ENCODE measurements at regions not wholly inside any gene's neighbourhood (a gene's known extent, or its start where the extent isn't known, plus 50 kb on each side); places are given as distances from the start of the nearest gene placed in this dataset.

- no peak for ATAC-seq (ENCODE audit: low read depth)
- no peaks in the 10 kb centered on the region for H3K4me1 Mint-ChIP-seq
- H3K36me3 Mint-ChIP-seq = no peaks in the 10 kb centered on the region
- no peaks in the 10 kb centered on the region for H3K9me3 Mint-ChIP-seq
- peaks cover 11% of the 10 kb centered on the region for H3K27me3 Mint-ChIP-seq
- no peak for DNase-seq (ENCODE audit: low spot score in 2 of 2)
- H3K27ac Mint-ChIP-seq = no peak overlapping the region
- no peak overlapping the region for H3K4me3 Mint-ChIP-seq
These were observed 168.5 kb downstream of the DHX35 start for GRCh38 chr20:39130627-39131026.

- Mint-ChIP-seq H3K4me1 (no peaks in the 10 kb centered on the region), H3K27me3 (peaks cover 10% of the 10 kb centered on the region), H3K27ac (no peak overlapping the region), H3K36me3 (no peaks in the 10 kb centered on the region), H3K4me3 (no peak overlapping the region), H3K9me3 (no peaks in the 10 kb centered on the region)
- no peak for DNase-seq (ENCODE audit: low spot score in 2 of 2)
- no peak for ATAC-seq (ENCODE audit: low read depth)
These were observed 167.4 kb downstream of the DHX35 start for GRCh38 chr20:39129523-39129922.

GRCh38 chr20:39124064-39124463 lies 161.9 kb downstream of the DHX35 start:
- H3K27me3 Mint-ChIP-seq = peaks cover 16% of the 10 kb centered on the region
- no peak overlapping the region for H3K4me3 Mint-ChIP-seq
- no peaks in the 10 kb centered on the region for H3K9me3 Mint-ChIP-seq
- no peak overlapping the region for H3K27ac Mint-ChIP-seq
- DNase-seq (ENCODE audit: low spot score in 2 of 2) (no peak), ATAC-seq (ENCODE audit: low read depth) (no peak)
- H3K36me3 Mint-ChIP-seq = no peaks in the 10 kb centered on the region
- H3K4me1 Mint-ChIP-seq = no peaks in the 10 kb centered on the region

GRCh38 chr20:39123185-39123557 lies 161.0 kb downstream of the DHX35 start:
- no peaks in the 10 kb centered on the region for H3K4me1 Mint-ChIP-seq
- H3K4me3 Mint-ChIP-seq = no peak overlapping the region
- DNase-seq (ENCODE audit: low spot score in 2 of 2) = no peak
- no peaks in the 10 kb centered on the region for H3K9me3 Mint-ChIP-seq
- ATAC-seq (ENCODE audit: low read depth) = no peak
- H3K36me3 Mint-ChIP-seq = no peaks in the 10 kb centered on the region
- no peak overlapping the region for H3K27ac Mint-ChIP-seq
- peaks cover 14% of the 10 kb centered on the region for H3K27me3 Mint-ChIP-seq

- no peaks in the 10 kb centered on the region for H3K4me1 Mint-ChIP-seq
These were observed 155.3 kb downstream of the DHX35 start for GRCh38 chr20:39117491-39117890.

GRCh38 chr20:39116020-39116419 lies 153.9 kb downstream of the DHX35 start:
- H3K9me3 Mint-ChIP-seq = no peaks in the 10 kb centered on the region
- DNase-seq (ENCODE audit: low spot score in 2 of 2) (no peak), ATAC-seq (ENCODE audit: low read depth) (no peak)
- no peaks in the 10 kb centered on the region for H3K4me1 Mint-ChIP-seq
- no peak overlapping the region for H3K27ac Mint-ChIP-seq
- H3K27me3 Mint-ChIP-seq = peaks cover 18% of the 10 kb centered on the region
- no peaks in the 10 kb centered on the region for H3K36me3 Mint-ChIP-seq
- H3K4me3 Mint-ChIP-seq = no peak overlapping the region

More at GRCh38 chr20:39117491-39117890, 155.3 kb downstream of the DHX35 start:
- Mint-ChIP-seq H3K27ac (no peak overlapping the region), H3K4me3 (no peak overlapping the region), H3K9me3 (no peaks in the 10 kb centered on the region), H3K27me3 (peaks cover 11% of the 10 kb centered on the region), H3K36me3 (no peaks in the 10 kb centered on the region)
- DNase-seq (ENCODE audit: low spot score in 2 of 2) (no peak), ATAC-seq (ENCODE audit: low read depth) (no peak)

GRCh38 chr20:39112178-39112743 lies 150.1 kb downstream of the DHX35 start:
- Mint-ChIP-seq H3K27ac (no peak overlapping the region), H3K4me1 (peaks cover 4% of the 10 kb centered on the region), H3K36me3 (no peaks in the 10 kb centered on the region), H3K9me3 (no peaks in the 10 kb centered on the region), H3K27me3 (peaks cover 25% of the 10 kb centered on the region), H3K4me3 (no peak overlapping the region)
- DNase-seq (ENCODE audit: low spot score in 2 of 2) = no peak
- ATAC-seq (ENCODE audit: low read depth) = no peak

GRCh38 chr20:39111359-39112177 lies 149.4 kb downstream of the DHX35 start:
- ATAC-seq (ENCODE audit: low read depth) (no peak), DNase-seq (ENCODE audit: low spot score in 2 of 2) (no peak)
- H3K27me3 Mint-ChIP-seq = peaks cover 25% of the 10 kb centered on the region
- no peaks in the 10 kb centered on the region for H3K36me3 Mint-ChIP-seq
- H3K4me3 Mint-ChIP-seq = no peak overlapping the region
- H3K4me1 Mint-ChIP-seq = peaks cover 4% of the 10 kb centered on the region
- H3K27ac Mint-ChIP-seq = no peak overlapping the region
- H3K9me3 Mint-ChIP-seq = no peaks in the 10 kb centered on the region

- no peak overlapping the region for H3K27ac Mint-ChIP-seq
- H3K36me3 Mint-ChIP-seq = no peaks in the 10 kb centered on the region
- peaks cover 29% of the 10 kb centered on the region for H3K27me3 Mint-ChIP-seq
- DNase-seq (ENCODE audit: low spot score in 2 of 2) = no peak
- no peak overlapping the region for H3K4me3 Mint-ChIP-seq
- peaks cover 4% of the 10 kb centered on the region for H3K4me1 Mint-ChIP-seq
- ATAC-seq (ENCODE audit: low read depth) = no peak
- peaks cover 1% of the 10 kb centered on the region for H3K9me3 Mint-ChIP-seq
These were observed 148.6 kb downstream of the DHX35 start for GRCh38 chr20:39110819-39111136.

GRCh38 chr20:39109933-39110818 lies 148.0 kb downstream of the DHX35 start:
- H3K27me3 Mint-ChIP-seq = peaks cover 29% of the 10 kb centered on the region
- ATAC-seq (ENCODE audit: low read depth) = no peak
- peaks cover 1% of the 10 kb centered on the region for H3K9me3 Mint-ChIP-seq
- H3K4me1 Mint-ChIP-seq = peaks cover 4% of the 10 kb centered on the region
- H3K27ac Mint-ChIP-seq = no peak overlapping the region
- no peak overlapping the region for H3K4me3 Mint-ChIP-seq
- no peaks in the 10 kb centered on the region for H3K36me3 Mint-ChIP-seq
- DNase-seq (ENCODE audit: low spot score in 2 of 2) = no peak

- H3K4me1 Mint-ChIP-seq = peaks cover 4% of the 10 kb centered on the region
- no peak overlapping the region for H3K27ac Mint-ChIP-seq
- ATAC-seq (ENCODE audit: low read depth) (no peak), DNase-seq (ENCODE audit: low spot score in 2 of 2) (no peak)
- no peak overlapping the region for H3K4me3 Mint-ChIP-seq
- peaks cover 32% of the 10 kb centered on the region for H3K27me3 Mint-ChIP-seq
- H3K9me3 Mint-ChIP-seq = peaks cover 7% of the 10 kb centered on the region
- no peaks in the 10 kb centered on the region for H3K36me3 Mint-ChIP-seq
These were observed 146.6 kb downstream of the DHX35 start for GRCh38 chr20:39108746-39109145.

GRCh38 chr20:39107741-39108140 lies 145.6 kb downstream of the DHX35 start:
- ATAC-seq (ENCODE audit: low read depth) (no peak), DNase-seq (ENCODE audit: low spot score in 2 of 2) (no peak)
- Mint-ChIP-seq H3K4me3 (no peak overlapping the region), H3K27me3 (peaks cover 34% of the 10 kb centered on the region), H3K36me3 (peaks cover 3% of the 10 kb centered on the region), H3K4me1 (peaks cover 4% of the 10 kb centered on the region), H3K9me3 (peaks cover 11% of the 10 kb centered on the region), H3K27ac (no peak overlapping the region)

GRCh38 chr20:39106791-39107190 lies 144.6 kb downstream of the DHX35 start:
- H3K27ac Mint-ChIP-seq = no peak overlapping the region
- H3K4me3 Mint-ChIP-seq = no peak overlapping the region
- peaks cover 11% of the 10 kb centered on the region for H3K9me3 Mint-ChIP-seq
- peaks cover 29% of the 10 kb centered on the region for H3K27me3 Mint-ChIP-seq
- H3K36me3 Mint-ChIP-seq = peaks cover 3% of the 10 kb centered on the region
- no peak for ATAC-seq (ENCODE audit: low read depth)
- peaks cover 4% of the 10 kb centered on the region for H3K4me1 Mint-ChIP-seq
- DNase-seq (ENCODE audit: low spot score in 2 of 2) = no peak

- Mint-ChIP-seq H3K36me3 (peaks cover 3% of the 10 kb centered on the region), H3K4me1 (peaks cover 4% of the 10 kb centered on the region), H3K4me3 (no peak overlapping the region), H3K9me3 (peaks cover 11% of the 10 kb centered on the region), H3K27me3 (peaks cover 23% of the 10 kb centered on the region), H3K27ac (no peak overlapping the region)
- ATAC-seq (ENCODE audit: low read depth) (no peak), DNase-seq (ENCODE audit: low spot score in 2 of 2) (no peak)
These were observed 143.4 kb downstream of the DHX35 start for GRCh38 chr20:39105551-39105950.

Measured in memory B cell (primary cell).